ENCODE measurements at regions not wholly inside any gene's neighbourhood (a gene's known extent, or its start where the extent isn't known, plus 50 kb on each side); places are given as distances from the start of the nearest gene placed in this dataset.

- DNase-seq: no peak
These were observed 62.3 kb upstream of the DAPL1 start for GRCh38 chr2:158732573-158733429.

DNA sequence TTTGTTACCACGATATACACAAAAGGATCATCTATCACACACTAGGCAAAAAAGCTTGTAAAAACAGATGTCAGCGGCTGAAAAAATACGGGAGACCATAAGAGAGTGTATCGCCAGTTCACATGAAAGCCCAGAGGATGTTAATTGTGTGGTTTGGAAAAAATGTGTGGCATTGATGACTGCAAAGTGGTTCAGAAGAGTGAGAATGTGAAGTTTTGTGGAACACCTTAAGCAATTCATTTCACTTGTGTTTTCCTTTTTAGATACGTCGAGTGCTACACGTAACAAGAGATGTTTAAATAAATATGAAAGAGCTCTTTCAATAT, 61.7 kb upstream of the DAPL1 start:
- DNase-seq: no peak

DNA sequence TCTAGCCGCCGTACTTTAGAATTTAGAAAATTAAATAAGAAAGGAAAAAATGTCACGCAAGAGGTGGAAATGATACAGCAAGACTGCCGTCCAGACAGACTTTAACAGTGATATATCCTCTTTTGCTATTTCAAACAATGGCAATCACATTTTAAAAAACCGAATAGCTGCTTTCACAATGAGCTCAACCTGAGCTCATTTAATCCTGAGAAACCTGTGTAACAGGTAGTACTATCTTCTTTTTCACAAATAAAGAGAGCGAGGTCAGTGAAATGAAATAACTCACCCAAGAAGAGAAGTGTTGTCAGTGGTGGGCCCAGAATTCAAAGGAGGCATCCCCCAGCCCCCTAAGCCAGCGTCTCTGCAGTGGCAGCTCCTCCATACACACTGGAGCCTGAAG, 60.7 kb upstream of the DAPL1 start:
- no peak for DNase-seq

DNA sequence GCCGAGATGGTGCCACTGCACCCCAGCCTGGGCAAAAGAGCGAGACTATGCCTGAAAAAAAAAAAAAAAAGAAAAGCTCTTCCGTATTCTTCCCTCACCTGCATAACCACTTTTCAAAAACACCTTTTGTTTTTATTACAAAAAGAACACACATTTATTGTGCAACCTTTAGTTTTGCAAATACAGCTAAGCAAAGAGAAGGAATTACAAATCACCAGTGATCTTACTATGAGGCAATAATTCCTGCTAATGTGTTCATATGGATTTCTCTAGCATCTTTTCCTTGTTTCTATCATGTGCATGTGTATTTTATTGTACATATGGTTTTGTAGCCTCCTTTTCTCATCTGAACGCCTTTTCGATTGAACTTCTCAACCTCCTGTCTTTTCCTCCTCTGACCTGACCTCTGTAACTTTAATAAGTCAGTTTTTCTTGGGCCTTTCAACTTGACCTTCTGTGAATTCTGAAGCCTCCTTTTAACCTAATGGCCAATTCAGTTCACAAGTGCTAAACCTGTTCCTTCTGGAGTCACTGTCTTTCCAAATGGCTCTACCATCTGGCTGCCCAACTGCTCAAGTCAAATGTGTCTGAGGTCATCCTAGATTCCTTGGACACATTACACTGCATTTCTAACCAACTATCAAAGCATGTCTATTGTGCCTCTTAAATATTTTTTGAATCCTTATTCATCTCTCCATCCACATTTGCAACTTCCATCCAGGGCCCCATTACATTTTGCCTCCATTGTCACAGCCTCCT, 59.1 kb upstream of the DAPL1 start:
- DNase-seq: no peak

DNA sequence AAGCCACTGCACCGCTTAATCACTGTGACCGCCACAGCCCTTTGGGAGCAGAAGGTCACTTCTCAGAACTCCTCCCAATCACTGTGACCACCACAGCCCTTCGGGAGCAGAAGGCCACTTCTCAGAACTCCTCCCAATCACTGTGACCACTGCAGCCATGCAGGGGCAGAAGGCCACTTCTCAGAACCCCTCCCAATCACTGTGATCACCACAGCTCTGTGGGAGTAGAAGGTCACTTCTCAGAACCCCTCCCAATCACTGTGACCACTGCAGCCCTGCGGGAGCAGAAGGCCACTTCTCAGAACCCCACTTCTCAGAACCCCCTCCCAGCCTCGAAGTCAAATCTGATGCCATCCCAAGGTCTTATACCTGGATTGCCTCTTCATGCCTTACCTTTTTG, 56.8 kb upstream of the DAPL1 start:
- DNase-seq: no peak

DNA sequence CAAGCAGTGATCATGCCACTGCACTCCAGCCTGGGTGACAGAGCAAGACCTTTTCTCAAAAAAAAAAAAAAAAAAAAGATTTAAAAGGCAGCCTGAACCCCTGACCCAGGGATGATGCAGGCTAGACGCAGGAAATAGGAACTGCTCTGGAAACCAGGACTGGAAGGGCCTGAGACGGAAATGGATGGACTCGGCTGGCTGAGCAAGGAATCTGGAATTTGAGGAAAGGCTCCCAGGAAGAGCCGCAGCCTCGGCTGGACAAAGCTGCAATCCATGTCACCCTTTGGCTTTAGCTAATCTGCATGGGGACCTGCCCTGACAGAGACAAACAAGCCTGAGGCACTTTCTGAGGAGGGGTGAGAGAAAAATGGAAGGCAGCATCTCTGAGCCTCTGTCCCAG, 55.0 kb upstream of the DAPL1 start:
- DNase-seq: peak; percentile 52

- no peak for DNase-seq
These were observed 54.5 kb upstream of the DAPL1 start for GRCh38 chr2:158740621-158741020.

- no peak for DNase-seq
These were observed 53.5 kb upstream of the DAPL1 start for GRCh38 chr2:158741625-158742024.

GRCh38 chr2:158742536-158742935, 52.6 kb upstream of the DAPL1 start:
- no peak for DNase-seq

GRCh38 chr2:158743466-158743865, 51.7 kb upstream of the DAPL1 start:
- no peak for DNase-seq

DNA sequence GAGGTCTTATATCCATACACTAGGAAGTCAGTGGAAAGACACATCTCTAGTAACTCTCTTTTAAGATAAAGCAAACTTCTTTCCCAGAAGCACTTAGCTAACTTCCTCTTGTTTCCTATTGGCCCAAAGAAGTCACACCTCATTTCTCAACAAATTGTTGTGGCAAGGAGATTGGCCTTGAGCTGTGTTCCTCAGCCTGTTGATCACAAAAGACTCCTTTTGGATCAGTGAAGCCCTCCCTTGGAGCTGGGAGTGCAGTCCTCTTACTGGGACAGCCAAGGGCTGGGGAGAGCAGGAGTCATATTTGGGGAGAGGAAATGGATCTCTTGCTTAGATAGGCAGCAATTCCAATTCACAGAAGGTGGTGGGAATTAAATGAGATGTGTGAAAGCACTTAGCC, 51.2 kb upstream of the DAPL1 start:
- DNase-seq: no peak

DNA sequence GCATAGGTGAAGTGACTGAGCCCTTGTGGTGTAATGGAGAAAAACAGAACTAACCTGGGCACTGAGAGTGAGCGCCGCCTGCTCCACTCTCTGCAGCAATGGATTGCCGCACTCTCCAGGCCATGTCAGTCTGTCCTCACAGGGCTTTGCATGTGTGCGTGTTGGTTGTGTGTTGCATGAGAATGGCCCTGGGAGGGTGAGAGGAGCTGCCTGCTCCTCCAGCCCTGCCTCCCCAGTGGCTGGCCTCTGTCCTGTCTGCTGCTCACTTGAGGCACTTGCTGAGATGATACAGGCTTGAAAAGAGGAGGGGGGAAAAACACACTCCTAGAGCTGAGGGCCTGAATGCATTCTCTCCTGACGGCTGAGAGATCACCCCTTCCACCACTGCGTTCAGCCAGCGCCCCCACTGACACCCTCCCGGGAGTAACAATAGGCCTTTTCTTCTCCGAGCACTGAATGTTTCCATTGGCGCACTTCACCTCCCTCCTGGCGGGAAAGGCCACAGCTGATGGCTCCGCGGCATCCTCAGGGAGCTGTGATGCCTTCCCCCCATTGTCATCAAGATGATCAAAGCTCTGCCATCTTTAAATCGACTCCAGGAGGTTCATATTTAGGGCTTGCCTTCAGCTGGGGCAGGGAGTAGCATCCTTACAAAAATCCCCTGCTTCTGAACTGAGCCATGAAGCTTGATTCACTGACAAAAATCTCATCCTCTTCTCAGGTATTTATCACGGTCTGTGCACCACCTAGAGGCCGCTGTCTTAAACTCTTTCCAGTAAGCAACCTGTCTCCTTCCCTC, 49.9 kb upstream of the DAPL1 start:
- DNase-seq: peak; percentile 69
